ENCODE measurements at regions not wholly inside any gene's neighbourhood (a gene's known extent, or its start where the extent isn't known, plus 50 kb on each side); places are given as distances from the start of the nearest gene placed in this dataset.
A peak's percentile ranks its signal among the peaks of the same experiment; 100 is the strongest.

DNA sequence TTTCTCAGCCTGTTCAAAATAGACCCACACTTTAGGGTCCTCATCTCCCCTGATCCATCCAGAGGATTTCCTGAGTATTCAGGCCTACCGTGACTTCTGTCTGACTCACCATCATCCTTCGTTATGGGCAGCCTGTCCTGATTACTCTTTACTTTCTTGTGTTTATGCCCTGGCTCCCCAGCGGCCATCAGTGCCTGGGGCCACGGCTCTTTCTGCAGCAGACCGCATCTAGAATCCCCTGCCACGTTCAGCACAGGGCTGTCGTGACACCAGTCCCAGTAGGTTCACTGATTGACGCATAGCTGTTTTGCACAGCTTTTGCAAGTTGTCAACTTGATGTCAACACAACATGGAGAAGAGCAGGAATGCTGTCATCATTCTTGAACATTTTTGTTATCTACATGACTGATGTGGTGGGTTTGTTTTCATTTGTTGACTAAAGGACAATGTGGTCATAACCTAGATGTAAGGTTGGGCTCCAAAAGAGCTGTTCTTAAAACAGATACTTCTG is 225.6 kb downstream of the HAUS1 start:
- DNase-seq (ENCODE audit: insufficient read length, low spot score, missing footprints), result no peak
- Histone ChIP-seq H4K20me1 (ENCODE audit: insufficient read depth, low read length) (no peaks in the 10 kb centered on the region), H3K4me1 (ENCODE audit: insufficient read depth, low read length) (no peaks in the 10 kb centered on the region), H3K4me2 (ENCODE audit: insufficient read depth, low read length) (no peak overlapping the region), H3K27ac (ENCODE audit: low read depth, low read length) (no peak overlapping the region), H3K9me3 (ENCODE audit: low read depth, low read length) (no peaks in the 10 kb centered on the region), H3K79me2 (ENCODE audit: insufficient read depth, low read length) (no peaks in the 10 kb centered on the region), H2AFZ (ENCODE audit: low read length) (no peak overlapping the region), H3K4me3 (ENCODE audit: insufficient read depth, low read length) (no peak overlapping the region), H3K27me3 (ENCODE audit: insufficient read depth, low read length) (peaks cover 45% of the 10 kb centered on the region), H3K36me3 (ENCODE audit: insufficient read depth, low read length) (no peaks in the 10 kb centered on the region)
- TF ChIP-seq, protein P1, sequence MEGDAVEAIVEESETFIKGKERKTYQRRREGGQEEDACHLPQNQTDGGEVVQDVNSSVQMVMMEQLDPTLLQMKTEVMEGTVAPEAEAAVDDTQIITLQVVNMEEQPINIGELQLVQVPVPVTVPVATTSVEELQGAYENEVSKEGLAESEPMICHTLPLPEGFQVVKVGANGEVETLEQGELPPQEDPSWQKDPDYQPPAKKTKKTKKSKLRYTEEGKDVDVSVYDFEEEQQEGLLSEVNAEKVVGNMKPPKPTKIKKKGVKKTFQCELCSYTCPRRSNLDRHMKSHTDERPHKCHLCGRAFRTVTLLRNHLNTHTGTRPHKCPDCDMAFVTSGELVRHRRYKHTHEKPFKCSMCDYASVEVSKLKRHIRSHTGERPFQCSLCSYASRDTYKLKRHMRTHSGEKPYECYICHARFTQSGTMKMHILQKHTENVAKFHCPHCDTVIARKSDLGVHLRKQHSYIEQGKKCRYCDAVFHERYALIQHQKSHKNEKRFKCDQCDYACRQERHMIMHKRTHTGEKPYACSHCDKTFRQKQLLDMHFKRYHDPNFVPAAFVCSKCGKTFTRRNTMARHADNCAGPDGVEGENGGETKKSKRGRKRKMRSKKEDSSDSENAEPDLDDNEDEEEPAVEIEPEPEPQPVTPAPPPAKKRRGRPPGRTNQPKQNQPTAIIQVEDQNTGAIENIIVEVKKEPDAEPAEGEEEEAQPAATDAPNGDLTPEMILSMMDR (IDR thresholded peaks at IDR 0.05; ENCODE audit: extremely low read depth, low read depth, low read length), result no peak

DNA sequence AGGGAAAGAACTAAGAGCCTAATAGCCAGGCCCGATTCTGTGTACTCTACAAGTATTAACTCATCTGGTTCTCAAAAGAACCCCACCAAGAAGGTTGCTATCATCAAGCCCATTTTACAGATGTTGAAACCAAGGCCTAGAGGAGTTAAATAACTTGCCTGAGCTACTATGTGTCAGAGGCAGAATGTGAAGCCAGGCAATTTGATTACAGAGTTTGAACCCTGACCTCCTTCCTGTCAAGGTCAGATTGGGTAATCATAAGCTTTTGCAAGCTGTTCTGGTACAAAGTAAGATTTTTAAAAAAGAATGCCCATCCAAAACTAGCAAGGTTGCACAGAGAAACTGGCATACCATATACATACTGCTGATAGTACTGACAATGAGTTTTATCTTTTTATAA is 227.1 kb downstream of the HAUS1 start:
- no peaks in the 10 kb centered on the region for H3K79me2 ChIP-seq (ENCODE audit: insufficient read depth, low read length)
- no peaks in the 10 kb centered on the region for H3K4me1 ChIP-seq (ENCODE audit: insufficient read depth, low read length)
- no peak overlapping the region for H2AFZ ChIP-seq (ENCODE audit: low read length)
- H4K20me1 ChIP-seq (ENCODE audit: insufficient read depth, low read length), result no peaks in the 10 kb centered on the region
- no peaks in the 10 kb centered on the region for H3K36me3 ChIP-seq (ENCODE audit: insufficient read depth, low read length)
- TF ChIP-seq, protein P1 (IDR thresholded peaks at IDR 0.05; ENCODE audit: extremely low read depth, low read depth, low read length), result no peak
- no peak for DNase-seq (ENCODE audit: insufficient read length, low spot score, missing footprints)
- H3K9me3 ChIP-seq (ENCODE audit: low read depth, low read length), result no peaks in the 10 kb centered on the region
- H3K4me3 ChIP-seq (ENCODE audit: insufficient read depth, low read length), result no peak overlapping the region
- no peak overlapping the region for H3K27ac ChIP-seq (ENCODE audit: low read depth, low read length)
- H3K4me2 ChIP-seq (ENCODE audit: insufficient read depth, low read length), result no peak overlapping the region
- peaks cover 58% of the 10 kb centered on the region for H3K27me3 ChIP-seq (ENCODE audit: insufficient read depth, low read length)

DNA sequence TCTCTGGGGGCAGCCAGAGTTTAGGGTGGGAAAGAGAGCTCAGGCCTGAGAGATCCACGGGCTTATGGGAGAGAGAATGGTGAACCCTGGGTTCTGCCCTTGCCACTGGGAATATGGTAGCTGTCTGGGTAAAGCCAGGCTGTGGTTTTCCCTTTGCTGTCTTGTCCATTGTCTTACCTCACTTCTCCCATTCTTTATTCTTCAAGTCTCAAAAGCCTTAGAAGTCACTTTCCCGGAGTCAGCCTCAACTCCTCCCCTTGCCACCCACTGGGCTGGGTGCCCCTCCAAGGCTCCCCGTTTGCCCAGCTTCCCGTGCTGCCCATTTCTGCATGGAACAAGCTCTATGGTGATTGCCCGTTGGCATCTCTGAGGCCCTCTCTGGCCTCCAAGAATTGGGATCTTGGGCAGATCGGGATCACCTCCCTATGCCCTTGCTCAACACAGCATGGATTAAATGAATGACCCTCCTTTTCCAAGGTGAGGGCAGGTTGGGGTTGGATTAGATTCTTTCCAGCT is 228.2 kb downstream of the HAUS1 start:
- TF ChIP-seq, protein P1 (IDR thresholded peaks at IDR 0.05; ENCODE audit: extremely low read depth, low read depth, low read length), result no peak
- H3K4me3 ChIP-seq (ENCODE audit: insufficient read depth, low read length), result no peak overlapping the region
- DNase-seq (ENCODE audit: insufficient read length, low spot score, missing footprints), result peak; percentile 80
- no peaks in the 10 kb centered on the region for H3K36me3 ChIP-seq (ENCODE audit: insufficient read depth, low read length)
- H3K9me3 ChIP-seq (ENCODE audit: low read depth, low read length), result no peaks in the 10 kb centered on the region
- no peaks in the 10 kb centered on the region for H4K20me1 ChIP-seq (ENCODE audit: insufficient read depth, low read length)
- H3K4me1 ChIP-seq (ENCODE audit: insufficient read depth, low read length), result no peaks in the 10 kb centered on the region
- no peaks in the 10 kb centered on the region for H3K79me2 ChIP-seq (ENCODE audit: insufficient read depth, low read length)
- no peak overlapping the region for H3K27ac ChIP-seq (ENCODE audit: low read depth, low read length)
- no peak overlapping the region for H2AFZ ChIP-seq (ENCODE audit: low read length)
- peaks cover 66% of the 10 kb centered on the region for H3K27me3 ChIP-seq (ENCODE audit: insufficient read depth, low read length)
- H3K4me2 ChIP-seq (ENCODE audit: insufficient read depth, low read length), result no peak overlapping the region

DNA sequence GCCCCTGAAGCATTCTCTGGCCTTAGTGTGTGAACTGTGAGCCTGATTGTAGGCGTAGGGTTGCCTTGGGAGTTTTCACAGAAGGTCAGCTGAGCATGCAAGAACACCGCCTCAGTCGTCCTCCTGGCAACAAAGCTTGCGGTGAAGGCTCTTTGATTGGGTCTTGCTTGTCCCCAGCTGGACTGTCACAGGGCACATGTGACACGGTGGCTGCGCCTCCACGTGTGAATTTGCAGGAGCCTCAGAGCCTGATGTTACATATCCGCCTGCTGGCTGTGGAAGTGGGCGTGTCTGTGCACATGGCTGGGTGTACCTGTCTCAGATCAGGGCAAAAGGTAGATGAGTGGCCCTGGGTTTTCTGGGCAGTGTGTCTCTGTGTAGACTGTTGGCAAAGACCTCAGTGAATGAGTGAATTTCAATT is 228.7 kb downstream of the HAUS1 start:
- no peaks in the 10 kb centered on the region for H4K20me1 ChIP-seq (ENCODE audit: insufficient read depth, low read length)
- no peaks in the 10 kb centered on the region for H3K4me1 ChIP-seq (ENCODE audit: insufficient read depth, low read length)
- no peak overlapping the region for H2AFZ ChIP-seq (ENCODE audit: low read length)
- H3K4me3 ChIP-seq (ENCODE audit: insufficient read depth, low read length), result no peak overlapping the region
- DNase-seq (ENCODE audit: insufficient read length, low spot score, missing footprints), result no peak
- H3K79me2 ChIP-seq (ENCODE audit: insufficient read depth, low read length), result no peaks in the 10 kb centered on the region
- H3K36me3 ChIP-seq (ENCODE audit: insufficient read depth, low read length), result no peaks in the 10 kb centered on the region
- no peak overlapping the region for H3K4me2 ChIP-seq (ENCODE audit: insufficient read depth, low read length)
- H3K27ac ChIP-seq (ENCODE audit: low read depth, low read length), result no peak overlapping the region
- H3K27me3 ChIP-seq (ENCODE audit: insufficient read depth, low read length), result peaks cover 69% of the 10 kb centered on the region
- no peaks in the 10 kb centered on the region for H3K9me3 ChIP-seq (ENCODE audit: low read depth, low read length)
- TF ChIP-seq, protein P1 (IDR thresholded peaks at IDR 0.05; ENCODE audit: extremely low read depth, low read depth, low read length), result no peak

Data from osteoblast (primary cell).